ENCODE measurements at regions not wholly inside any gene's neighbourhood (a gene's known extent, or its start where the extent isn't known, plus 50 kb on each side); places are given as distances from the start of the nearest gene placed in this dataset.

DNA sequence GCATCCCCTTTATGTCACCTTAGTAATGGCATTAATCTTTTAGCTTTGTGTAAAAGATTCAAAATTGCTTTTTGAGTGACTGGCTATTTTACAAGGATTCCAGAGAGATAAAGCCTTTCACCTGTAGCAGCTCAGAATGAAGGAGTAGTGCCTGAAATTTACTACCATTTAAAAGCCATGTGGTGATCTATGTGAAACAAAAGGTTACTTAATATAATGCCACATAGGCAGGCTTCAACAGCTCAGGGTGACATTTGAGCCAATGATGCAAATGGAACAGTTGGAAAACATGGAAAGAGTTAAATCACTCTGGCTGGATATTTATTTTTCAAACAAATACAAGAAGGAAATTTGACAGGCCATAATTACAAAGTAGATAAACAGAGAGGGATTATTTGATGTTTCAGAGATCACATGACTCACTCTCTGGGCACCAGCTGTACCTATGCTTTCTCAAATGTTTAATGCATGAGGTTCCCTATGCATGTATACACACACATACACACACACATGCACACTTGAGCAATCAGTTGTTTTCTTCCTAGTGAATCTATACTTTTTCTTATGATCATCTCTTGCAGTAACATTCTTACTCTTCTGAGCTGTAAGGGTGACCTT is 171.5 kb downstream of the ZMAT3 start:
- H3K4me3 ChIP-seq (ENCODE audit: low read length) = no peak overlapping the region
- no peak for DNase-seq (ENCODE audit: low read depth)
- TF ChIP-seq, protein P1, sequence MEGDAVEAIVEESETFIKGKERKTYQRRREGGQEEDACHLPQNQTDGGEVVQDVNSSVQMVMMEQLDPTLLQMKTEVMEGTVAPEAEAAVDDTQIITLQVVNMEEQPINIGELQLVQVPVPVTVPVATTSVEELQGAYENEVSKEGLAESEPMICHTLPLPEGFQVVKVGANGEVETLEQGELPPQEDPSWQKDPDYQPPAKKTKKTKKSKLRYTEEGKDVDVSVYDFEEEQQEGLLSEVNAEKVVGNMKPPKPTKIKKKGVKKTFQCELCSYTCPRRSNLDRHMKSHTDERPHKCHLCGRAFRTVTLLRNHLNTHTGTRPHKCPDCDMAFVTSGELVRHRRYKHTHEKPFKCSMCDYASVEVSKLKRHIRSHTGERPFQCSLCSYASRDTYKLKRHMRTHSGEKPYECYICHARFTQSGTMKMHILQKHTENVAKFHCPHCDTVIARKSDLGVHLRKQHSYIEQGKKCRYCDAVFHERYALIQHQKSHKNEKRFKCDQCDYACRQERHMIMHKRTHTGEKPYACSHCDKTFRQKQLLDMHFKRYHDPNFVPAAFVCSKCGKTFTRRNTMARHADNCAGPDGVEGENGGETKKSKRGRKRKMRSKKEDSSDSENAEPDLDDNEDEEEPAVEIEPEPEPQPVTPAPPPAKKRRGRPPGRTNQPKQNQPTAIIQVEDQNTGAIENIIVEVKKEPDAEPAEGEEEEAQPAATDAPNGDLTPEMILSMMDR (conservative IDR thresholded peaks at IDR 0.05; ENCODE audit: low read depth, low read length) = no peak

DNA sequence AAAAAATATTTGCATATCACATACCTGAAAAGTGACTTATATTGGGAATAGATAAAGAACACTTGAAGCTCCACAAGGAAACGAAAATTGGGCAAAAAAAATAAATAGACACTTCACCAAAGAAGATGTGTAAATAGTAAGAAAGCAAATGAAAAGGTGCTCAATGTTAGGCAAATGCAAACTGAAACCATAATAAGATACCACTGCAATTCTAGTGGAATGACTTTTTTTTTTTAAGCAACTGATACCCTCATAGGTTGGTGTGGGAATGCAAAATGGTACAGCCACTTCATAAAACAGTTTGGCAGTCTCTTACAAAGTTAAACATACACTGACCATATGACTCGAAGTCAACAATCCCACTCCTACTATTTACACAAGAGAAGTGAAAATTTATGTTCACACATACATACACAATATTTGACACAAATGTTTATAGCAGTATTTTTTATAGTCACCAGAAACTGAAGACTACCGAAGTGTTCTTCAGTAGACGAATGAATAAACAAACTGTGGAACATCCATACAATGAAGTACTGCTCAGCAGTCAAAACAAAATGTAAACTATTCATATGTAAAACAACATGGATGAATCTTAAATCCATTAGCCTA is 176.3 kb downstream of the ZMAT3 start:
- no peak for DNase-seq (ENCODE audit: low read depth)
- TF ChIP-seq, protein P1 (conservative IDR thresholded peaks at IDR 0.05; ENCODE audit: low read depth, low read length) = no peak
- H3K4me3 ChIP-seq (ENCODE audit: low read length) = no peak overlapping the region

Data from retinal pigment epithelial cell (primary cell).